HL-60/S4 treated with phorbol 12-myristate 13-acetate at 8.2 ng/mL for 4 days and 3 days (cell line): ENCODE measurements at regions not wholly inside any gene's neighbourhood (a gene's known extent, or its start where the extent isn't known, plus 50 kb on each side); places are given as distances from the start of the nearest gene placed in this dataset.

ENCODE experiments used
- in situ Hi-C: fragments of 300-500 bp; cut with MboI; formaldehyde crosslinking; loops from 2 replicates; pipeline ENCODE4 v1.15.0; 2022; ENCODE audit warnings: low sequenced_read_pairs

DNA sequence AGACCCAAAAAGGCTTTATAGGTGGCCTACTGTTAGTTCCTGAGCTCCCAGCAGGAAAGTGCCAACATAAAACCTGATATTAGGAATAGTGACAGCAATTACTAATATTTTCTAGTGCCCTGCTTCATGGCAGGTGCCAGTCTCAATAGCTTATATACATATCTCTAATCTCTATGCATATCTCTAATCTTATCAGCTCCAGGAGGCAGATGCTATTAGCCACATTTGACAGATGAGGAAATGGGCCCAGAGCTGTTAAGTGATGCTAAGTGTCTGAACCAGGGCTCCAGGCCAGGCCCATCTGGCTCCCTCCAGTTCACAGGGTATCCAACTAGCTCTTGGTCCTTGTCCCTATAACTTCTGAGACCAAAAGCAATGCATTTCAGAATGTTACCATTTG, 142.5 kb downstream of the CHIC2 start:
- in situ Hi-C loops = loop anchor here (10.0 kb wide), 1 partner anchor 303 kb away; the partner anchor contains the start of gene PDGFRA

GRCh38 chr4:53920883-53921282, 143.5 kb downstream of the CHIC2 start:
- in situ Hi-C loops = loop anchor here (10.0 kb wide), 1 partner anchor 304 kb away; the partner anchor contains the start of gene PDGFRA

DNA sequence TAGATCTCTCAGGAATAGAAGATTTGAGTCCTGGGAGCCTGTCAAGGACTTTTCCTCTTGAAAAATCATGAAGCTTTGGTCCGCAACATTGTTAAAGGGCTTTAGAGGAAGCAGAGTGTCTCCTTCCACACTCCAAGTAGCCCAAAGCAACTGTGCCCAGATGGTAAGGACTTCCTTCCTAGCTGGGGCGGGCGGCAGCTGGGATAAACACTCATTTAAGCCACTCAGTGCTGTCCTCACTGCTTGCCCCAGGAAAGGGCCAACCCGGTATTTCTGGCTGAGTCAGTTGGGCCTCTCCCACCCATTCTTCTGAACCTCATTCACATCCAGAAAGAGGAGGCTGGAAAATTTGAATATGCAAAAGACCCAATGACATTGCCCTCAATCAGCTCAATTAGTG, 144.3 kb downstream of the CHIC2 start:
- in situ Hi-C loops = loop anchor here (10.0 kb wide), 1 partner anchor 305 kb away; the partner anchor contains the start of gene PDGFRA

GRCh38 chr4:53919535-53919934, 144.9 kb downstream of the CHIC2 start:
- in situ Hi-C loops = no loop called here

- in situ Hi-C loops = no loop called here
Measured at GRCh38 chr4:53917729-53918128, 146.7 kb downstream of the CHIC2 start.

GRCh38 chr4:53916431-53916889, 147.9 kb downstream of the CHIC2 start:
- in situ Hi-C loops = no loop called here

DNA sequence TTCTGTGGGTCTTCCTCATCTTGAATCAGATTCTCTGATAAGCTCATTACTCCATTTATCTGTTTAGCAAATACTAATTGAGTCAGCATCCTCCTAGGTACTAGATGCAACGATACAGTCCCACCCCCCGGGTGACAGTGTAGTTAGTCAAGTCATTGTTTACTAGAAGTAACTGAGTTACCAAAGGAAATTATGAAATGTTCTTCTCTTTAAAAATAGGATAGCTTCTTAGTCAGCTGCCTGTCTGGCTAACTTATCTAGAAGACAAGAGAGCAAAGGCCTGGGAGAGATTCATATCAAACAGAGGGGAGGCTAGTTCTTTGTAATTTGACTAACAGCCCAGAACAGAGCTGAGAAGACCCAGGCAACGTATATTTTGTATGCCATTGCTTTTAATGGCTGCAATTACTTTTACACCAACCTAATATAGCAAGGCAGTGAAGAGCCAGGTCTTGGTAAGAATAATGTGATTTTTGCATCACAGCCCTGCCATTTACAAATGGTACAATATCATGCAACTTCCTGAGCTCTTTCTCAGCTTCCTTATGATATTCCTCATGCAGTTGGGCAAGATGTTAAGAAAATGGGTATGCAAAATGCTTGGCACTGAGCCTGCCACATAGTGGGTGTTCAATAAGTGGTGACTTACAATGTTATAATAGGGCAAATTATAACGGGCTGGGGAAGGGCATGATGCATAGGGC, 149.9 kb downstream of the CHIC2 start:
- in situ Hi-C loops = no loop called here

DNA sequence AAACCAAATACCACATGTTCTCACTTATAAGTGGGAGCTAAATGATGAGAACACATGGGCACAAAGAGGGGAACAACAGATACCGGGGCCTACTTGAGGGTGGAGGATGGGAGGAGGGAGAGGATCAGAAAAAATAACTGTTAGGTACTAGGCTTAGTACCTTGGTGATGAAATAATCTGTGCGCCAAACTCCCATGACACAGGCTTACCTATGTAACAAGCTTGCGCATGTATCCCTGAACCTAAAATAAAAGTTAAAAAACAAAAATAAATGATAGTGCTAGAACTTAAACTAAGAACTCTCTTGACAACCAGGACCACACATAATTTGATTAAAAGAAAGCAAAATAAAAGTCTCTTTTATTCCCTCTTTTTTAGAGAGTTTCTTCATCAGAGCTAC, 150.6 kb downstream of the CHIC2 start:
- in situ Hi-C loops = no loop called here

DNA sequence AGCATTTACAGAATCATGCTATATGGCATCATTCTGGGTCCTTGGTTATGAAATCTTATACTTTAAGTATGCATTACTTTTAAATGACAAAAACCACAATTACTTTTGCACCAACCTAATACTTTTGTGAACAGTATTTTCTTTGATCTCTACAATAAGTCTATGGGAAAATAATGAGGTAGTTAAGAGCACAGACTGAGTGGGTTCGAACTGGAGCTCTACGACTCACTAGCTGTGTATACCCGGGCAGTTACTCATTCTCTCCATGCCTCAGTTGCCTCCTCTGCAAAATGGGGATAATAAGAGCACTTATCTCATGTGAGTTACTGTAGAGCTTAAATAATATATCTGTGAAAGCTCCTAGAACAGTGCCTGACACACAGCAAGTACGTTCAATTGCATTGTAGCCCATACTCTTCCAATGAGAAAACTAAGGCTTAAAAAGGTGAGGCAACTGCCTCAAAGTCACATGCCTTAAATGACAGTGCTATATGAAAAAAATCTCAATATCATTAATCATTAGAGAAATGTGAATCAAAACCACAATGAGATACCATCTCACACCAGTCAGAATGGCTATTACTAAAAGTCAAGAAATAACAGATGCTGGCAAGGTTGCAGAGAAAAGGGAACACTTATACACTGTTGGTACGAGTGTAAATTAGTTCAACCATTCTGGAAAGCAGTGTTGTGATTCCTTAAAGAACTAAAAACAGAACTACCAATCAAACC, 151.5 kb downstream of the CHIC2 start:
- in situ Hi-C loops = no loop called here

- in situ Hi-C loops = no loop called here
Measured at GRCh38 chr4:53908661-53909078, 155.7 kb downstream of the CHIC2 start.

DNA sequence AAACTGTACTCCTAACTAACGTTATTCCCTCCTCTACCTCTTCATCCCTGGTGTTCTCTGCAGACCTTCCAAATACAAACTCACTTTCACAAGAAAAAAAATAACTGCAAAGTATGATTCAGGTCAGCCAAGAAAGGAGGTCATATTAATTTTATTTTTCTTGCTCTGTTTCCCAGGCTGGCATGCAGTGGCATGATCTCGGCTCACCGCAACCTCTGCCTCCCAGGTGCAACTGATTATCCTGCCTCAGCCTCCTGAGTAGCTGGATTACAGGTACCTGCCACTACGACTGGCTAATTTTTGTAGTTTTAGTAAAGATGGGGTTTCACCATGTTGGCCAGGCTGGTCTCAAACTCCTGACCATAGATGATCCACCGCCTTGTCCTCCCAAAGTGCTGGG, 156.6 kb downstream of the CHIC2 start:
- in situ Hi-C loops = no loop called here

GRCh38 chr4:53906606-53907190, 157.7 kb downstream of the CHIC2 start:
- in situ Hi-C loops = no loop called here

- in situ Hi-C loops = no loop called here
Measured at GRCh38 chr4:53905941-53906377, 158.4 kb downstream of the CHIC2 start.

DNA sequence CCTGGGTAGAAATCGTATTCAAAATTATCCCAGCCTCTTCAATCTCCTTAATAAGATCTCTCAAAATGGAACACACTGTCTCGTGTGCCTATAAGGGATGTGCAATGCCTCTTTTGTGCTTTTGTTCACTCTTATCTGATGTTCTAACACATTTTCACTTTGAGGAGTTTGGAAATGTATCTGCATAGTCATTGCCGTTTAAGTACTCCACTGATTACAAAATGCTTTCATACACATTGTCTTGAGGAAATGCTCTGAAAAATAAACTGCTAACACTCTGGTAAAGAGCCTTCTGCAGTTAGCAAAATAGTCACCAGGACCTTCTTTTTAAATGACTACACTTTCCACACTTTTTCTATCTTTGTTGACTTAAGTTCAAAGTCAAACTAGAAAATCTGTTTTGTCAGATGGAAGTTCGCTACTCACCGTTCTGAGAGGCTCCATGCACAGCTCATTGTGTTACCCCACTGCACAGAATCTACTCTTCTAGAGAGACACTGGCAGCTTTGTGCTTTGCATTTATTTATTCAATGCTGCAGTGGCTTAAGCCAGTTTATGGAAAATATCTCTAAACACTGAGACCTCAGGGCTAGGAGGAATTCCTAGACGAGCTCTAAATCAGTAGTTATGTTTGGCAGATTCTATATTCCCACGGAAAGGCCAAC, 159.0 kb downstream of the CHIC2 start:
- in situ Hi-C loops = no loop called here

DNA sequence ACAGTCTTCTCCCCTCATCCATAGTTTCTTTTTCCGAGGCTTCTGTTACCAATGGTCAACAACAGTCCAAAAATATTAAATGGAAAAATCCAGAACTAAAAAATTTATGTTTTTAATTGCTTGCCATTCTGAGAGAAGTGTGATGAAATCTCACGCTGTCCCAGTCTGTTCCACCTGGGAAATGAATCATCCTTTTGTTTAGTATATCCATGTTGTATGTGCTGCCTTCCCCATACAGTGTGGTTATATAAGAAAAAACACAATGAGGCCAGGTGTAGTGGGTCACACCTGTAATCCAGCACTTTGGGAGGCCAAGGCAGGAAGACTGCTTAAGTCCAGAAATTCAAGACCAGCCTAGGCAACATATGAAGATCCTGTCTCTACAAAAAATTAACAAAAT, 161.6 kb downstream of the CHIC2 start:
- in situ Hi-C loops = no loop called here

DNA sequence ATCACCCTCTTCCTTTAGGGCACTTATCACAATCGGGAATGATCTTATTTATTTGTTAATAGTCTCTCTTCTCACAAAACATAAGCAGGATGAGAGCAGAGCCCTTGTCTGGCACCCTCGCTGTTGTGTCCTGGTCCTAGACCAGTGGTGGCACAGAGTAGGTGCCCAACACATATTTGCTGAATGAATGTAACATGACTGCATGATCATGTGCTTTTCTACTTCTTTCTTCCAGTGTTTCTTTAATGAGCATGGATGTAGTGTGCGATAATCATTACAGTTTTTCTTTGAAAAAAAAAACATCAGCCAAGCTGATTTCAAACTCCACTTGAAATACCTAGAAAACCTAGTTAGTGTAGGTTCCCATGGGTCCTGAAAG, 164.1 kb downstream of the CHIC2 start:
- in situ Hi-C loops = no loop called here

- in situ Hi-C loops = no loop called here
Measured at GRCh38 chr4:53899586-53900270, 164.7 kb downstream of the CHIC2 start.

DNA sequence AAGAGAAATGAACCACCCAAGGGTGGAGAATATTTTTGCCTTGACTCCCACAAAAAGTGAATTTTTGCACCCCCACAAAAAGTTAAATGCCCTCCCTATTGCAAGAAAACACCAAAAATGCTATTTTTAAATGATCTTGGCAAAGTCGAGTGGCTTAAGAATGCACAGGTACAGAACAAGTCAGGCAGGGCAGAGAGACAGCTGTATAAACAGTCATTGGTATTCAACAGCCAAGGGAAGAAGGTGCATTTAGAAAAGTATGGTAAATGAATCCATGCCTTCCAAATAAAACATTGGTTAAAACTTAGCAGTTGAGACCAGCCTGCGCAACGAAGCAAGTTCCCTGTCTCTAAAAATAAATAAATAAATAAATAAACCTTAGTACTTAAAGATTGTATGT, 169.3 kb downstream of the CHIC2 start:
- in situ Hi-C loops = no loop called here

DNA sequence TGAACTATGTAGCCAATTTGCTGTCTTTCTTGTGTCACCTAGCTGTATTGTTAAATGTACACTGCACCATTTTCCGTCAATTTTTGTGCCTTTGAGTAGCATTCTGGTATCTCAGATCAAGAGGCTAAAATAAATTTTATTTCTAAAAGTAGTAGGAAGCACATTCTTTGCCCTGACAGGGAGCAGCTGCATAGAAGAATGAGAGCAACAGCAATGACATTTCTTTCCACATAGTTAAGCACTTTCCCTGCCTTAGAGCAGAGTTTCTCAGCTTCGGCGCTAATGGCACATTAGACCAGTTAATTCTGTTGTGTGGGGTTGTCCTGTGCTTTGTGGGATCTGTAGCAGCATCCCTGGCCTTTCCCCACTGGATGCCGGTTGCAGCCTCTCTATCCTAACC, 173.9 kb downstream of the CHIC2 start:
- in situ Hi-C loops = no loop called here

GRCh38 chr4:53889326-53890055, 174.9 kb downstream of the CHIC2 start:
- in situ Hi-C loops = no loop called here
